Esophagus mucosa (tissue), 1 donor: ENCODE measurements at regions not wholly inside any gene's neighbourhood (a gene's known extent, or its start where the extent isn't known, plus 50 kb on each side); places are given as distances from the start of the nearest gene placed in this dataset.
"Not testable (repeated sequence)": the region's sequence is repeated elsewhere in the genome, so short reads cannot be mapped to it uniquely, and the experiment has no call there.

ENCODE experiments used
- ATAC-seq: fragments of 200-7000 bp; cut with Tn5 transposase; one replicate; pipeline ENCODE4 v1.9.1; 2020
- donor health status: DM: yes; HTN: yes; CAD: no.

DNA sequence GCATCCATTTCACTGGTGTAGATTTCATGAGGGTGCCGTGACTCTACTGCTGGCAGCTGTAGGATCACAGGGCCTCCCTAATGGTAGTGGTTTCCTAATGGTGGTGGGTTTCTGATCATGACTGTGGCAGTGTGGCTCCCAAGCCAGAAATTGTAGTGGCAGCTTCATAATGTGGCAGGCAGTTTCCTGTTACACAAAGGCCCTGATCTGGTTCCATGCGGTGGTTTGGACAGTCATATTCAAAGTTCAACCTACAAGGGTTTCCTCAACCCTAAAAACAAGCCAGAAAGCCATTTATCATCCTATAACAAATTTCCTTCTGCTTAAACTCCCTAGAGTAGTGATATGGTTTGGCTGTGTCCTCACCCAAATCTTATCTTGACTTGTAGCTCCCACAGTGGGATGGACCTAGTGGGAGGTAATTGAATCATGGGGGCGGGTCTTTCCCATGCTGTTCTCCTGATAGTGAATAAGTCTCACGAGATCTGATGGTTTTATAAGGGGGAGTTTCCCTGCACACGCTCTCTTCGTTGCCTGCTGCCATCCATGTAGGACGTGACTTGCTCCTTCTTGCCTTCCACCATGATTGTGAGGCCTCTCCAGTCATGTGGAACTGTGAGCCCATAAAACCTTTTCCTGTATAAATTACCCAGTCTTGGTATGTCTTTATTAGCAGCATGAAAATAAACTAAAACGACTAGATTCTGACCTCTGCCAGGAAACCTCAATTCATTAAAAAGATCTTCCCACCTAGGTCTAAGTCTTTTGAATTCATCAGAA is 257.1 kb downstream of the EFCAB11 start:
- ATAC-seq: no peak

DNA sequence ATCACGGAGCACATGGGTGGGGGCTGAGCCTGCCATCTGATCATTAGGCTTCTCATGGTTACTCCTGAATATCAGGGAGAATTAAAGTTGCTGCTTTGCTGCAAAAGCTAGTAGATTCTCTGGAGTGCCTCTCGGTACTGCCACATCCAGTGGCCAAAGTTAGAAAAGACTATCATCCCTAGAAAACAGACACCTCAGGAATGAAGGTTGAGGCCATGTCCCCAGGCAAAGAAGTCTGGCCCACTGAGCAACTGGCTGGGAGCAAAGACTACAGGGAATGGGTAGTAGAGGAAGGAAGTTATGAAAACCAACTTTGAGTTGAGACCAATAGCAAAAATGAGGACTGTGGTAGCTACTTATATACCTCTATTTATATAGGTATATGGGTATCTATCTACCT is 258.7 kb downstream of the EFCAB11 start:
- ATAC-seq: no peak

DNA sequence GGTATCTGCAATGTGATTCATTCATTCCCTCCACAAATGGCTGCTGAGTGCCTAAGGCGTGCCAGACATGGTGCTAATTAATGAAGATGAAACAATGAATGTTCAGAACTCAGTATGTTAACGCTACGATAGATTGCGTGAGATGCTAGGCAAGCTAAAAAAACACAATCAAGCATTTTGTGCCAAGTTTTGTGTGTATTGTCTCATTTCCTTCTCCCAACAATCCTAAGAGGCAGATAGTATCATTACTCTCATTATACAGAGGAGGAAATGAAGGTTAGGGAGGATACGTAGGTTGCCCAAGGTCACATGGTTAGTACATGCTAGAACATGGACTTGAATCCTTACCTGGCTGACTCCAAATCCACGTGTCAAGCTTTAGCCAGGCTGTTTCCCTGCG is 264.4 kb downstream of the EFCAB11 start:
- ATAC-seq: peak; percentile 92

DNA sequence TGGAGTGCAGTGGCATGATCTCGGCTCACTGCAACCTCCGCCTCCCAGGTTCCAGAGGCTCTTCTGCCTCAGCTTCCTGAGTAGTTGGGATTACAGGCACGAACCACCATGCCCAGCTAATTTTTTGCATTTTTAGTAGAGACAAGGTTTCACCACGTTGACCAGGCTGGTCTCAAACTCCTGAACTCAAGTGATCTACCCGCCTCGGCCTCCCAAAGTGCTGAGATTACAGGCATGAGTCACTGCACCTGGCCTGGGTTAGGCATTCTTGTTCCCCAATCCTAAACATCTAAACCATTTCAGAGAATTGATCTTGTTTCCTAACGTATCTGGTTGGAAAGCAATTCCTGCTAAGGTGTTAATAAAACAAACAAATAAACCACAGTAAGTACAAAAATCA is 264.8 kb downstream of the EFCAB11 start:
- ATAC-seq: not testable (repeated sequence)

DNA sequence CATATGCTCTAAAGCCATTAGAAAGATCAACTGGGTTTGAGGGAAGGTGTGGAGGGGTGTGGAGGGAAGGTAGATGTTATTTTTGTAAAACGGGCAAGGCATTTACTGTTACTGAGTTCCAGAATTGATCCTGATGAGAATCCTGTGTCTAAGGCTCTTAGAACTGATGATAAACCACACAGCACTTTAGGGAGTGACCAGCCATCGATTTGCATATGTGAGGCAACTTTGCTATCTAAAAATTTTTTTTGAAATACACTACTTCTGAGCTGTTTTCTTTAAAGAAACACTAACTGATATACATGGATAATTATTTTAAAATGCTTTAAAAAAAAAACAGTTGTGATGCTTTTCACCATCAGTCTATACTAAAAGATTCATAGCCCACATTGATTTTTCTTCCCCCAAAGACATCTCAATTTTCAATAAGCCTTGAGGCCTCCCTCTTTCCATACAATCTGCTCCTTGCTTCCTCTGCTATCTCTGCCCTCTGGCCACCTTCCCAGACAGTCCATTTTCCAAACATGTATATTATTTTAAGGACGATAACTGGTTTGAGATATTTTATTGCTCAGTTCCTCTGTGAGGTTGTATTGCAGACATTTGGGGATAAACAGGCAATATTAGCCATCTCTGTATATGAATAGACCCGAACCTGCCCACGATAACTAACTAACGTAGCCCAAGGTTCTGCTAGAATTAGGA is 265.9 kb downstream of the EFCAB11 start:
- no peak for ATAC-seq

DNA sequence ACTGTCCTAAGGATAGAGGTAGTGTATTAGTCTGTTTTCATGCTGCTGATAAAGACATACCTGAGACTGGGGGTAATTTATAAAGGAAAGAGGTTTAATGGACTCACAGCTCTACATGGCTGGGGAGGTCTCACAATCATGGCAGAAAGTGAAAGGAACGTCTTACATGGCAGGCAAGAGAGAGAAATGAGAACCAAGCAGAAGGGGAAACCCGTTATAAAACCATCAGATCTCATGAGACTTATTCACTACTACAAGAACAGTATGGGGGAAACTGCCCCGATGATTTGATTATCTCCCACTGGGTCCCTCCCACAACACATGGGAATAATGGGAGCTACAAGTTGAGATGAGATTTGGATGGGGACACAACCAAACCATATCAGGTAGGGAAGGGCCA is 267.4 kb downstream of the EFCAB11 start:
- ATAC-seq: not testable (repeated sequence)

DNA sequence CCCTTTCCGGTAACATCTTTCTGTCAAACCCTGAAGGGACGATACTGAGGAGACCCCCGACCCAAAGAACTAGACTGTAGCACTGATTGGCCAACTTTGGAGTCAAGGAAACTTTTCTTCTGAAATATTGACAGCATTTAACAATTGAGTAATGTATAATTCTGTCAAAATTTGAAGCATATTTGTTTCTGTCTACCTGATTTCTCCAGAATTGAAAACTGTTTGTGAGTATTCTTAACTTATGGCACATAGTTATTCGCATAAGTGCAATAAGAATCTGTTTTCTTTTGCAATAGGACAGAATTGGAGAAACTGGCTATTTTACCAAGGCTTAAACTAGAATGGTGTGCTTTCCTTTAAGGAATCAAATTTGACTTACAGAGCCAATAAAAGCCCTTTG is 267.1 kb upstream of the FOXN3 start:
- no peak for ATAC-seq

DNA sequence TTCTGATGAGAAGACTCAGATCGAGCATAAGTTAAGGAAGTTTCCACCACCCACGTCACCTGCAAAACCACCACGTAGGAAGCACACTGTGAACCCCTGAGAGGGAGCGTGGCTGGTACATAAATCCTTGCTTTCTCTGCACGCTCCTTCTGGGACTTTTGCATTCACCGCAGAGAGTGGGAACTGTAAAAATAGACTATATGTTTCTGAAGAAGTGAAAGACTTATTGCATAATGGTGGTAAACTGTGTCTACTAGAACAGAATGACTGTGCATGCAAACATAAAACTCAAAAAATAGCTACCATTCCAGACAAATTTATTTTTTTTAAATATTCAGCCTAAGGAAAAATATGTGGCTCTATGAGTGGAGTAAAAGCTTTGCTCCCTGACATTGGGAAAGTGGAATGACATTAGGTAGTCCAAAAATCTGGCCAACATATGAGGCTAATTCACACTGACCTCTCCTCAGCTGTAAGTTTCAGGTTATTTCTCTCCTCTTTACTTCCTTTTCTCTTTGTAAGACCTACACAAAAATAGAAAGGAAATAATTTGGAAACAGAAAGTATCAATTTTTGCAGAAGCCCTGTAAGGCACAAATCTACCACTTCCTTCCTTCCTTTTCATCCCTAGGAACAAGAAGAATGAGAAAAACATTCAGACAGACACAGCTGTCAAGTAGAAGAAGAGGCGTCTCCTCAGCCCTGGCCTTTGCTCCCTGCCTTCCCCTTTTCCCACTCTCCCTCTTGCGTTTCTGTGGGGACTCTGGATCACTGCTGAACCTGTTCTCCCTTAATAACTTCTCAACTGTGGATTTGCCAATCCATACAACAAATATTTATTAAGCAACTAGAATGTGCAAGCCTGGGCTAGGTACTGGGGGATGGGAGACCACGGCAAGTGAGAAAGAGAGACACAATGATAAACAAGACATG is 264.3 kb upstream of the FOXN3 start:
- no peak for ATAC-seq

DNA sequence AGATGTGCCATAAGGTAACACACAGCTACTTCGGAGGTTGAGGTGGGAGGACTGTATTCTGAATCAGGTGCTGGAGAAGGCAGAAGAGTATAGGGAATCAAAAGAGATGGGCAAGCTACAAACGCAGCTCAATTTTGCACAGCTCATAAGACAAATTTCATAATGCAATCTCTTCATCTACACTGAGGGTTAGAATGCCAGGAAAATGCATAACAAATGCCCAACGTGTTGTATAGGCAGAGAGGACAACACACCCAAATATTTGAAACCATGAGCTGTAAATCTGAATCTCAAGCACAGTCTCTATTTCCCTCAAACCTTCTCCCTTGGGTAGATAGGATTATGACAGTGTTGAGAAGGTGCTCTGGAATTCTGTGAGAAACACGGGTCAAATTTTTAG is 263.1 kb upstream of the FOXN3 start:
- no peak for ATAC-seq

DNA sequence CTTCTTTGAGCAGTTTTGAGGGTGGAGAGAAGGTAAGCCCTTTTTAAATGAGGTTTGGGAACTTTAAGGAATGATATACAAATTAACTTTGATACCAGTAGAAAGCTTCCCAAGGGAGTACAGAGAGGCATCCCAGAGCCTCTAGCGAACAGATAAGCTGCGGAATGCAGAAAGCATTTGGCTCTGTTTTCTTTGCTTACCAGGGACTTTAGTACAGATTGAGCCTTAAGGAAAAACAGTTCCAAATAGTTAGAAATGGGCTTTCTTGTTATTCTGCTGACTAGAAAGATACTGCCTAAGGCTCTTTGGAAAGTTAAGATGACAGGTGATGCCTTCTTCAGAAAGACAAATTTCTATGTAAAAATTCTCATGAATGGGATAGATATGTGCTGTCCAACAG is 261.7 kb upstream of the FOXN3 start:
- no peak for ATAC-seq

DNA sequence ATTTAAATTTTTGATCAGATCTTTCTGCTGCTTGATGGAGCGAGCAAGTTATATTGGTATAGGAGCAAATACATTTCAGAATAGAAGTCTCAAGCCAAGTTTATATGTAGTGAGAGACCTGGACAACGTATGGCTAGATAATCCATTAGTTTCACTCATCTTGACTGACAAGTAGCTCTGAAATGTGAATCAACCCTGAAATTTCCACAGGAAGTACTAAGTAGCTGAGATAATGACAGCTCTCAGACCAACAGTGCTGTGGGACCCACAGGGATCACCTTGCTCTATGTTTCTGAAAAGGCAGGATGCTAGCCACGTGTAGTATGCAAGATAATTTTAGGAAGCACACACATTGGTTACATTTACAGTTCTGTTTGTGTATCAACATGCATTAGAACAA is 258.6 kb upstream of the FOXN3 start:
- no peak for ATAC-seq

DNA sequence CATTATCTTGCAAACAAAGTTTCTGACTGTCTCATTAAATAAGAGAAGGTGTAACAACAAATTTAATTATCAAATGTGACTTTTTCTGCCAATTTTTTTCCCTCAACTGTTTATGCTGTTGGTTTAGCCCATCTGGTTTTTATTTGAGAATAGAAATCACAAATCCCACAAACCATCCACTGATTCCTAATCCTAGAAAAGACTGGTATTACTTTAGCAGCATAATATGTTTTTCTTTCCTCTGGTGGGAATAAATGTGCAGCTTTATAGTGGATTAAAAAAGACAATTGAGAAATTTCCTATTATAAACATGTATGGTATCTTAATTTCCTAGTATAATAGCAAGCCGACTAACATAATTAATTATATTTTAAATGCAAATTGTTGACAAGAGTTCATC is 257.9 kb upstream of the FOXN3 start:
- ATAC-seq: no peak

DNA sequence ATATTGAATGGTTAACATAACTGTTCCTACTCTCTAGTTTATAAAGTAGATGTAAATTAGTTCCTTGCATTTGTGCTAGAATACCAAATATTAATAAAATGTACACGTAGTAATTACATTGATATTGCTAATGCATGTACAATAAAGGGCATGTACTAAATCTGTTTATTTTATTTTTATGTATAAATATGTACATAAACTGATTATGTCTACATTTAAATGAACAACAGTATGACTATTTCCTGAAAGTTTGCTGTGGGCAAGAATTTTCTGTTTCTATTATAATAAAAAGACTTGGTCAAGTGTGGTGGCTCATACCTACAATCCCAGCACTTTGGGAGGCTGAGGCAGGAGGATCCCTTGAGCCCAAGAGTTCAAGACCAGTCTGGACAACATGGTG is 257.2 kb upstream of the FOXN3 start:
- ATAC-seq: no peak

DNA sequence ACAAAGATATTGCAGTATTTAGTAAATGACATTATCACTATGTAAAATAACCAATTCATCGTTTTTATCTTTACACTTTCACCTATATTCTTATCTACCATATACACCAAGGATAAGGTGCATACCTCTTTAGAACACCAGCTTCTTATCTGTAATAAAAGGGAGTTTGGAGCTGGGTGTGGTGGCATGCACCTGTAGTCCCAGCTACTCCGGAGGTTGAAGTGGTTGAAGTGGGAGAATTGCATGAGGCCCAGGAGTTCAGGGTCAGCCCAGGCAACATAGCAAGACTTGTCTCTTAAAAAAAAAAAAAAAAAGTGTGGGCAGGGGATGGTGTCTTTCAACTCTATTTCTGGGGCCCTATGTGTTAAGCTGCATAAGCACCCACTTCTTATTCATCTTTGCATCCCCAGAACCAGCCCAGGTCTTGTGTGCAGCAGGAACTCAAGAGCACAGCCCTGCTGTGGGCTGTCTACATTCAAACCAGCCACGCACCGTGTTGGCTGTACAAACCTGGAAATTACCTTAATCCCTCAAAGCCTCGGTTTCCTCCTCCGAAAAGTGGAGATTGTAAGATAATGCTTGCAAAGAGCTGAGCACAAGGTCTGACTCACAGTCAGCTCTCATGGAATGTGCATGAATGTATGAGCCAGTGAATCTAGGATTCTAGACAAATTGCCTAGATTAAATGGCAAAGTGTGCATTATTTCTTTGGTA is 256.6 kb upstream of the FOXN3 start:
- ATAC-seq: peak; percentile 49

DNA sequence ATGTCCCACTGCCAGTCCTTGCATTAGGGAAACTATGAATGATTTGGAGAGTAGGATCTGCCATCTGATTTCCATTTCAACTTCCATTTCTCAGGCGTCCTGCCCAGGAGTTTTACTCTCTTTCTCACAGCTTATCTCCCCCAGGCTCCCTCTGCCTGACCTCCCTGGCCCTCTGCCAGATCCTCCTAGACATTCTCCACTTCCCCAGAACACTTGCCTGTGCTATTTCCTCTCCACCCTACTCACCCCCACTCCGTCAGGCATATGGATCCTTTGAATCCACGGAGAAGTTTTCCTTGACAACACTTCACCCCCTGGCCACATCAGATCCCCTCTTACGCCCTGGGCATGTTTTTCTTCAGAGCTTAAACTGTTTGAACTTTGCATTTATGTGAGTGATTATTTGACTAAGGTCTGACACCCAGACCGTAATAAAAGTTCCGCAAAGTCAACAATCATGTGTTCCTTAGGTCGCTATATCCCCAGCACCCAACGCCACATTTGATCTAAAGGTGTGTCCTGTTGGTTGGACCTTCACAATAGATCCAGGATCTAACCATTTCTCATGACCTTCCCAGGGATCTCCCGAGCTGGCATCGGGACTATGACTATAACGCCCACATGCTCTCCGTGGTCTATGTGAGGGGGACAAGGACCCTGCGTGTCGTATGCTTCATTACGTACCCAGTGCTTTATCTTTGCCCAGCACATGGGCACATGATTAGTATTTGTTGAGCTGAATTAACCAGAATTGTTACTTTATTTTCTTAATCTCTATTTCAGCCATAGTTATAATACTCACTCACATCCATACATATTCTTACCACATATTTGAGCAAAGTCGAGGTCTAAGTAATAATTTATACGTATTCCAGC is 255.8 kb upstream of the FOXN3 start:
- no peak for ATAC-seq

DNA sequence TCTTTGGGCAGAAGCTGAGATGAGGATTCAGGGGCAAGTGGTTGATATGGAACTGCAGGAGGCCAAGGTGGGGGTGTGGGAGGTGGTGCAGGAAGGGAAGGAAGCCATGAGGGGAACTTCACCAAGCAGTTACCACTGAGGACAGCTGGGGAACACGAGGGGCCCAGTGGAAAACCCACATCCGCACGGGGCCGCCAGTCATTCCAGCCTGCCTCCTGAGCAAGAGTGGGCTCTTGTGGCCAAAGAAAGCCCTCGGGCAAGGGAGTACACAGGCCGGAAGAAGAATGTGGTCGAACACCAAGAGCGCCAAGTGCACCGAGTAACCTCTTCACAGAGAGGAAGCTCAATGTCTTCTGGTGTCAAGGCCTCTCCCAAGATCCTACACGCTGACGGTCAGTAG is 252.2 kb upstream of the FOXN3 start:
- ATAC-seq: no peak

DNA sequence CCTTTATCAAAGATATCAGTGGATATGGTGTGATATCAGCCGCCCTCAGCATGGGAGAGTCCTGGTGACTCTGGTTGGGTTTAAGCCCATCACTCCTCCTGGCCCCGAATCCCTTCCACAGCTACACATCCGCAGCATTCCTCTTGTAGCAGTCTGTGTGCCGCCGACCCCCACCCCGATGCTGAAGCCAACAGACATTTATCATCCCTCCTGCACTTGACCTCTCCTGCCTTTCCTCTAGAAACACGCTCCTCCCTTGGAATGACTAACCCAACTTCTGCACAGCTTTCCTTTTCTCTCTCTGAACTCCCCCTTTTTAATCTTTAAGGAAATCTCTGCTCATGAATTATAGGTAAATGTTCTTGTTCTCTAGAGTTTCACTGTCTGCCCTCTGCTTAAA is 250.9 kb upstream of the FOXN3 start:
- ATAC-seq: no peak

DNA sequence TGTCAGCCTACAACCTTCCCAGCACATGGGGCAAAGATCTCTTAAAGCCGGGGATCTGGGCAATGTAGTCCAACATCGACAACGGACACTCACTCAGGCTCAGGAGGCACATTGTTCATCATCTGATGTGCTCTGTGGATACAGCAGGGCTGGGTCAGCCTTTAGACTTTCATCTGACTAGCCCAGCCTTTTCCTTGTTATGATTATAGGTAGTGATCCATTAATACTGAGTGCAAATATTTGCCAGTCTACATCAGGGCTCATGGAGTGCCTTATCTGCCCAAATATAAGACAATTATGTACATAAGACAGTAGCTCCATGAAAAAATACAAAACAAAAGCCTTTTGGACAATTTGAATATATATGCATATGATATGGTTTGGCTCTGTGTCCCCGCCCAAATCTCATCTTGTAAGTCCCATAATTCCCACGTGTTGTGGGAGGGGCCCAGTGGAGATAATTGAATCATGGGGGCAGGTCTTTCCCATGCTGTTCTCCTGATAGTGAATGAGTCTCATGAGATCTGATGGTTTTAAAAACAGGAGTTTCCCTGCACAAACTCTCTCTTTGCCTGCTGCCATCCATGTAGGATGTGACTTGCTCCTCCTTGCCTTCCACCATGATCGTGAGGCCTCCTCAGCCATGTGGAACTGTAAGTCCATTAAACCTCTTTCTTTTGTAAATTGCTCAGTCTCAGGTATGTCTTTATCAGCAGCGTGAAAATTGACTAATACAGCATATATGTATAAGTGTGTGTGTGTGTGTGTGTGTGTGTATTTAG is 248.5 kb upstream of the FOXN3 start:
- ATAC-seq: not testable (repeated sequence)

DNA sequence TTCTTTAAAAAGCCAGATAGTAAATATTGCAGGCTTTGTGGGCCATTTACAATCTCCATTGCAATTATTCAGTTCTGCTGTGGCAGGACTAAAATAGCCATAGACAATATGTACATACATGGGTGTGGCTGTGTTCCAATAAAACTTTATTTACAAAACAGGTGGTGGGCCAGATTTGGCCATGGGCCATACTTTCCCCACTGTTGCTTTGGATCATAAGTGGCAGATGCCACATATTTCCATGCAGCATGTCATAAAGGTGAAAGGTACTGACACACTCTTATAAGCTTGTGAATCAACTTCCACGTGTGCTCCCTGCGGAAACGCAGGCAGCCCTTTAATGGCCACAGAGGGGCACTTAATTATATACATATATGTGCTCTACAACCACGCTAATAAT is 244.4 kb upstream of the FOXN3 start:
- no peak for ATAC-seq

DNA sequence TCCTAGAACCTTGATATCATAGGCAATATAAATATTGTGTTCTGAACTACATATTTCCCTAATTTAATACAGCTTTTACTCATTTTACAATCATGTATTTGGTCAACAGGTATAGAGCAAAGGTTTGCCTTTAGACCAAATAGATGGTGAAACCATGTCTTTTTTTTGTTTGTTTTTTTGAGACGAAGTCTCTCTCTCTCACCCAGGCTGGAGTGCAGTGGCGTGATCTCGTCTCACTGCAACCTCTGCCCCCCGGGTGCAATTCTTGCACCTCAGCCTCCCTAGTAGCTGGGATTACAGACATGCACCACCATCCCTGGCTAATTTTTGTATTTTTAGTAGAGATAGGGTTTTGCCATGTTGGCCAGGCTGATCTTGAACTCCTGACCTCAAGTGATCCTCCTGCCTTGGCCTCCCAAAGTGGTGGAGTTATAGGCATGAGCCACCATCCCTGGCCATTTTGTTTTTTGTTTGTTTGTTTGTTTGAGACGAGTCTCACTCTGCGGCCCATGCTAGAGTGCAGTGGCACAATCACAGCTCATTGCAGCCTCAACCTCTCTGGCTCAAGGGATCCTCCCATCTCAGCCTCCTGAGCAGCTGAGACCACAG is 243.7 kb upstream of the FOXN3 start:
- not testable (repeated sequence) for ATAC-seq
